CD8-positive, alpha-beta memory T cell (primary cell): ENCODE measurements at regions not wholly inside any gene's neighbourhood (a gene's known extent, or its start where the extent isn't known, plus 50 kb on each side); places are given as distances from the start of the nearest gene placed in this dataset.
A peak's percentile ranks its signal among the peaks of the same experiment; 100 is the strongest.
"Not testable (repeated sequence)": the region's sequence is repeated elsewhere in the genome, so short reads cannot be mapped to it uniquely, and the experiment has no call there.

ENCODE experiments used
- CTCF ChIA-PET: fragments of 350-600 bp; sonication (Branson Sonifier 250); formaldehyde crosslinking; loops from one replicate; lab custom pipeline; 2021; ENCODE audit warnings: antibody characterized with exemption; lab: Charles Lee
- POLR2A ChIA-PET: fragments of 350-600 bp; sonication (Branson Sonifier 250); formaldehyde crosslinking; loops from one replicate; lab custom pipeline; 2021; ENCODE audit warnings: antibody characterized with exemption; lab: Charles Lee
- DNase-seq, 5 donors: peaks; one replicate each; pipeline versions ENCODE4 v3.0.0 to v3.0.0-alpha.2; 2020 to 2022; ENCODE audit warnings: mixed read lengths in 1 of 5
- H3K27ac ChIP-seq: one replicate; pipeline ENCODE4 v1.7.0; 2013; ENCODE audit warnings: low read depth, mild to moderate bottlenecking, low read length, moderate library complexity
- H3K27me3 ChIP-seq: 2 replicates; pipeline ENCODE4 v1.7.0; 2013; ENCODE audit warnings: low read length, mild to moderate bottlenecking; ENCODE audit not compliant: insufficient read depth, poor library complexity, severe bottlenecking
- H3K36me3 ChIP-seq: 2 replicates; pipeline ENCODE4 v1.7.0; 2013; ENCODE audit warnings: mild to moderate bottlenecking, low read length, moderate library complexity; ENCODE audit not compliant: insufficient read depth
- H3K4me1 ChIP-seq: 2 replicates; pipeline ENCODE4 v1.7.0; 2013; ENCODE audit warnings: mild to moderate bottlenecking, low read length, moderate library complexity; ENCODE audit not compliant: insufficient read depth
- H3K4me3 ChIP-seq: 2 replicates; pipeline ENCODE4 v1.7.0; 2013; ENCODE audit warnings: mild to moderate bottlenecking, low read length
- H3K9me3 ChIP-seq: 2 replicates; pipeline ENCODE4 v1.7.0; 2013; ENCODE audit warnings: mild to moderate bottlenecking, low read length
- H3K27ac Mint-ChIP-seq, 8 donors: one replicate each; pipeline ENCODE4 v1.8.0; 2020 to 2021; ENCODE audit warnings: mixed read lengths in 8 of 8, mild to moderate bottlenecking in 6 of 8, inconsistent platforms in 3 of 8, moderate library complexity in 3 of 8
- H3K27me3 Mint-ChIP-seq, 2 donors: one replicate each; pipeline ENCODE4 v1.8.0; 2020 to 2021; ENCODE audit warnings: mixed read lengths in 2 of 2, mild to moderate bottlenecking in 1 of 2, moderate library complexity in 1 of 2
- H3K36me3 Mint-ChIP-seq, 3 donors: one replicate each; pipeline ENCODE4 v1.8.0; 2020 to 2021; ENCODE audit warnings: mixed read lengths in 3 of 3, inconsistent platforms in 1 of 3, mild to moderate bottlenecking in 1 of 3
- H3K4me1 Mint-ChIP-seq, 3 donors: one replicate each; pipeline ENCODE4 v1.8.0; 2020 to 2021; ENCODE audit warnings: mixed read lengths in 3 of 3, inconsistent platforms in 1 of 3, mild to moderate bottlenecking in 1 of 3
- H3K4me3 Mint-ChIP-seq, 7 donors: one replicate each; pipeline ENCODE4 v1.8.0; 2020 to 2021; ENCODE audit warnings: mixed read lengths in 7 of 7, mild to moderate bottlenecking in 6 of 7, moderate library complexity in 4 of 7, inconsistent platforms in 2 of 7
- H3K9me3 Mint-ChIP-seq, 5 donors: one replicate each; pipeline ENCODE4 v1.8.0; 2020 to 2022; ENCODE audit warnings: mixed read lengths in 5 of 5, mild to moderate bottlenecking in 3 of 5, moderate library complexity in 2 of 5, inconsistent platforms in 1 of 5

DNA sequence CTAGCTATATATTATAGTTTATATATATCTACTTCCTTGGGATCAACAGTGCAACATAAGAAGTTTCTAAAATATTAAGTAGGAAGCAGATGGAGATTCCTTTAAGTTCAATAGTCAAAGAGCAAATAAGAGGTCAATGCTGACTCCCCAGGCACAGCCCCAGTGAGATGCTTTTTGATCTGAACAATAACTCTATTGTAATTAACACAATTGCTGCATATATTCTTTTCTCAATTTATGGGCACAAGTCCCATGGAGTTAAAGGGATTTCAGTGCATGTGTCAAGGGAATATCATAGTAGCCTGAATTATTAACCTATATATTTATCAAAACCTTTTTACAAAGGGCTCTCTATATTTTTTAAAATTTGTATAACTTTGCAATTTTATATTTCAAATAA, 180.8 kb downstream of the SPRY2 start:
- no peak overlapping the region for H3K27ac Mint-ChIP-seq

DNA sequence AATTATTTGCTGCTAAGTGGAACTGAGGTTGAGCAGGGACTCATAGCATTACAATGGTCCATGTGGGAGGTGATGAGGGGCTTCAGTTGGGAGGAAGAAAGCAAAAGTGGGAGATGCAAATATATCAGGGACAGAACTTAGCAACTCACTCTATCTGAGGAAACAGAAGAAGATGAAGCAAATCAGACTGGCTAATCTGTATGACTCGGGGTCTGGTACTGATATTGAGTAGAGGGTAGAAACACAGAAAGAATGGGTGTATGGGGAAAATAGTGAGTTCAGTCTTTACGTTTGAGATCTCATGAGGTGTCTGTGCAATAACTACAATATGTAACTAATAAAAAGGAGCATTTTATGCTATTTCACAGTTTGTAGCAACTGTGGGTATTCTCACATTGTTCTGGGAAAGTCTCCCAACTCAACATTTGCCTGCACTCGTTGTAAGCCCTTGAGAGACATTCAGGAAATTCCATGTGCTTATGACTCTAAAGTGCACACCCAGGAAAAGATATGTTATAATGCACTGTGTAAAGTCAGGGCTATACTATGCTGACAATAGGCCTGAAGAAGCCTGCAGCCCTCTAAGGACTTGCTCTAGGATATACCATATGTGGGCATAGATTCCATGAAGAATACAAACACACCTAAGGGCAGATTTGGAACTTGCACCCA, 183.5 kb downstream of the SPRY2 start:
- POLR2A ChIA-PET, result no interaction called here
- Histone ChIP-seq H3K4me3 (no peak overlapping the region), H3K4me1 (no peaks in the 10 kb centered on the region), H3K36me3 (no peaks in the 10 kb centered on the region), H3K9me3 (no peaks in the 10 kb centered on the region), H3K27ac (no peak overlapping the region), H3K27me3 (no peaks in the 10 kb centered on the region)
- Mint-ChIP-seq H3K27ac (no peak overlapping the region), H3K4me3 (peak overlapping the region in 1 of 7 donors; percentile 34), H3K4me1 (no peaks in the 10 kb centered on the region), H3K36me3 (no peaks in the 10 kb centered on the region), H3K27me3 (no peaks in the 10 kb centered on the region), H3K9me3 (peaks cover 0 to 3% (median 0%) of the 10 kb centered on the region in 5 donors)
- no peak for DNase-seq
- CTCF ChIA-PET, result no interaction called here

More for the DNA sequence above, 180.8 kb downstream of the SPRY2 start:
- no peak for DNase-seq
- ChIA-PET POLR2A (no interaction called here), CTCF (no interaction called here)
- Histone ChIP-seq H3K27ac (no peak overlapping the region), H3K4me1 (no peaks in the 10 kb centered on the region), H3K27me3 (no peaks in the 10 kb centered on the region), H3K4me3 (no peak overlapping the region), H3K36me3 (no peaks in the 10 kb centered on the region), H3K9me3 (no peaks in the 10 kb centered on the region)
- Mint-ChIP-seq H3K4me3 (no peak overlapping the region), H3K27me3 (no peaks in the 10 kb centered on the region), H3K4me1 (peaks cover 0 to 4% (median 0%) of the 10 kb centered on the region in 3 donors), H3K36me3 (no peaks in the 10 kb centered on the region), H3K9me3 (peaks cover 0 to 3% (median 0%) of the 10 kb centered on the region in 5 donors)

DNA sequence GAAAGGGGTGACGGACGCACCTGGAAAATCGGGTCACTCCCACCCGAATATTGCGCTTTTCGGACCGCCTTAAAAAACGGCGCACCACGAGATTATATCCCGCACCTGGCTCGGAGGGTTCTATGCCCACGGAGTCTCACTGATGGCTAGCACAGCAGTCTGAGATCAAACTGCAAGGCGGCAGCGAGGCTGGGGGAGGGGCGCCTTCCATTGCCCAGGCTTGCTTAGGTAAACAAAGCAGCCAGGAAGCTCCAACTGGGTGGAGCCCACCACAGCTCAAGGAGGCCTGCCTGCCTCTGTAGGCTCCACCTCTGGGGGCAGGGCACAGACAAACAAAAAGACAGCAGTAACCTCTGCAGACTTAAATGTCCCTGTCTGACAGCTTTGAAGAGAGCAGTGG, 188.8 kb downstream of the SPRY2 start:
- H3K27ac Mint-ChIP-seq, H3K9me3 Mint-ChIP-seq, H3K27ac ChIP-seq, H3K4me3 Mint-ChIP-seq, H3K4me3 ChIP-seq, POLR2A ChIA-PET, CTCF ChIA-PET, H3K36me3 Mint-ChIP-seq, H3K9me3 ChIP-seq, DNase-seq, H3K27me3 Mint-ChIP-seq, H3K4me1 Mint-ChIP-seq, H3K4me1 ChIP-seq, H3K36me3 ChIP-seq, H3K27me3 ChIP-seq: not testable (repeated sequence)

DNA sequence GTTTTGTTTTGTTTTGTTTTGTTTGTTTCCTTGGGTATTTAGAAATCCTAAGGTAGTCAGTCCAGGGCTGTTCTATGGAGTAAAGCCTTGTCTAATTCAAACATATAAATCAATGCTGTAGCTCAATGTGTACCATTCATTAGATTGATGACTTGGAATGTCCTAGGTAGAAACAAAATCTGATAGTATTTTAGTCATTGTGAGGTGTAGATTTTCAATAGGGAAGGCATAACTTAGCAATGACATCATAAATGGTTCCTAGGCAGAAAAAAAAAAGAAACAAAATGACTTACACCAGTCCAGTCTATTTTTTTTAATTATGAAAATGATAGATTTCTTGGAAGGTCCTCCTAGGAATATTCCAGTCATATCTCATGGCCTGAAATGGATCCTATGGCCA, 189.9 kb downstream of the SPRY2 start:
- Histone ChIP-seq H3K9me3 (no peaks in the 10 kb centered on the region), H3K36me3 (no peaks in the 10 kb centered on the region), H3K27ac (no peak overlapping the region), H3K27me3 (no peaks in the 10 kb centered on the region), H3K4me3 (no peak overlapping the region), H3K4me1 (no peaks in the 10 kb centered on the region)
- H3K27ac Mint-ChIP-seq, result no peak overlapping the region
- H3K4me3 Mint-ChIP-seq, result no peak overlapping the region
- H3K4me1 Mint-ChIP-seq, result no peaks in the 10 kb centered on the region
- H3K9me3 Mint-ChIP-seq, result no peaks in the 10 kb centered on the region
- H3K36me3 Mint-ChIP-seq, result no peaks in the 10 kb centered on the region
- POLR2A ChIA-PET, result no interaction called here
- DNase-seq, result no peak
- CTCF ChIA-PET, result no interaction called here
- no peaks in the 10 kb centered on the region for H3K27me3 Mint-ChIP-seq

DNA sequence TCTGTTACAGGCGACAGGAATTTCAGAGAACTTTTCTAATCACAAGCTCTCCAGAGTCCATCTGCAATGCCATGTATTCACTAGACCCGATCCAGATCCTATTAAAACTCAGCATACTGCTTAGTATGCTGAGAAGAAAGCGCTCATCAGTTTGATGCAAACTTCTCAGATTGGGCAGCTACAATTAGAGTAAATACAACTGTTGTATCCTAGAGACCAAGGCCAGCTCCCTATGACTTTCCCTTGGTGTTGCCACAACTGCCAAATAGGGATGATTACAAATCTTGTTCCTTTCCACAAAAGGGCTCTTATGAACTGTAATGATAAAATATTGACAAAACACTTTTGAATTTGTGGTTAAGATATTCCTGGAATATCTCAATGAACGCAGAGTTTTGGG, 191.2 kb downstream of the SPRY2 start:
- Mint-ChIP-seq H3K27ac (no peak overlapping the region), H3K36me3 (no peaks in the 10 kb centered on the region), H3K4me1 (no peaks in the 10 kb centered on the region), H3K27me3 (no peaks in the 10 kb centered on the region), H3K4me3 (no peak overlapping the region), H3K9me3 (no peaks in the 10 kb centered on the region)
- Histone ChIP-seq H3K9me3 (no peaks in the 10 kb centered on the region), H3K36me3 (no peaks in the 10 kb centered on the region), H3K27ac (no peak overlapping the region), H3K4me1 (no peaks in the 10 kb centered on the region), H3K27me3 (no peaks in the 10 kb centered on the region), H3K4me3 (no peak overlapping the region)
- no peak for DNase-seq
- POLR2A ChIA-PET, result no interaction called here
- CTCF ChIA-PET, result no interaction called here

DNA sequence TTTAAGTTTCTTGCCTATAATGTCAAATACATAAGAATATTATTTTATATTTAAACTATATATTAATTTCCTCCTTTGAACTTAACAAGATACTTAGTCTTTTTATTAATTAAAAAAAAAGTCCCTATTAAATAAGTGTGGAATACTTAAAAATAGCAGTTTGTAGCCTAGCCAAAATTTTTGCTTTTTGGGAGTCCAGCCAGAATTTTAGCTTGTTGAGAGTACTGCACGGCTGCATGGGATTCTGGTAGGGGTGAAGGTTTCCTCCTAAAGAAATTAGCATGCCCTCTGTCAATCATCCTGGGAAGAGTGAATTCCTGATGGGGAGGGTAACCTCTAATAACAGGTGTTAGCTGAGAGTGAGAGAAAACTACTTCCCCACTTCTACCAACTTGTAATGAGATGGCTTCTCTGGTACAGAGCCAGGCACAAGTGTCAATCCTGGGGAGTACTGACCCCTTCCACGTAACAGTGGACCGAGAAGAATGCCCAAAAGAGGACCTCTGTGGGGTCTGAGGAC, 195.7 kb downstream of the SPRY2 start:
- Histone ChIP-seq H3K27me3 (no peaks in the 10 kb centered on the region), H3K4me1 (no peaks in the 10 kb centered on the region), H3K9me3 (no peaks in the 10 kb centered on the region), H3K36me3 (no peaks in the 10 kb centered on the region), H3K27ac (no peak overlapping the region), H3K4me3 (no peak overlapping the region)
- DNase-seq, result no peak
- H3K4me1 Mint-ChIP-seq, result no peaks in the 10 kb centered on the region
- ChIA-PET CTCF (no interaction called here), POLR2A (no interaction called here)
- no peaks in the 10 kb centered on the region for H3K9me3 Mint-ChIP-seq
- no peak overlapping the region for H3K27ac Mint-ChIP-seq
- peaks cover 0 to 2% of the 10 kb centered on the region in 2 donors for H3K27me3 Mint-ChIP-seq
- H3K4me3 Mint-ChIP-seq, result no peak overlapping the region
- no peaks in the 10 kb centered on the region for H3K36me3 Mint-ChIP-seq

DNA sequence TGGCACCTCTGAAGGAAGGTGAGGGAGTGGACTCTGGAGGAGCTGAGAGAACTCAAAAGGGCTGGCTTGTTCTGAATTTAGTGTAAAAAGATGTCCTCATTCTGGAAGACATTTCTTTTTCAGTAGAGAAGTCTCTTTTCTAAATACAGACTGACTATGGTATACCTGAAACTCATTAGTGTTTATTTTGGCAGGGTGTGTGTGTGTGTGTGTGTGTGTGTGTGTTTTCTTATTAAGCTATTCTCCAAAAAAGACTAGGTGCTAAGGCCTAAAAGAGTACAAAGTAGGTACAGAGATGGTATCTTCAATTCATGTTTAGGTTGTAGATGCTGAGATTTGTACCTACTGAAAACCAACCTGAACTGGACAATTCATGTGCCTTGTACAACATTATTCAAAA, 196.4 kb downstream of the SPRY2 start:
- no peaks in the 10 kb centered on the region for H3K36me3 Mint-ChIP-seq
- no peak overlapping the region for H3K4me3 Mint-ChIP-seq
- Histone ChIP-seq H3K27me3 (no peaks in the 10 kb centered on the region), H3K4me3 (no peak overlapping the region), H3K27ac (no peak overlapping the region), H3K36me3 (no peaks in the 10 kb centered on the region), H3K4me1 (no peaks in the 10 kb centered on the region), H3K9me3 (no peaks in the 10 kb centered on the region)
- POLR2A ChIA-PET, result no interaction called here
- H3K9me3 Mint-ChIP-seq, result no peaks in the 10 kb centered on the region
- no peaks in the 10 kb centered on the region for H3K4me1 Mint-ChIP-seq
- CTCF ChIA-PET, result no interaction called here
- no peak for DNase-seq
- no peak overlapping the region for H3K27ac Mint-ChIP-seq
- H3K27me3 Mint-ChIP-seq, result peaks cover 0 to 2% of the 10 kb centered on the region in 2 donors

DNA sequence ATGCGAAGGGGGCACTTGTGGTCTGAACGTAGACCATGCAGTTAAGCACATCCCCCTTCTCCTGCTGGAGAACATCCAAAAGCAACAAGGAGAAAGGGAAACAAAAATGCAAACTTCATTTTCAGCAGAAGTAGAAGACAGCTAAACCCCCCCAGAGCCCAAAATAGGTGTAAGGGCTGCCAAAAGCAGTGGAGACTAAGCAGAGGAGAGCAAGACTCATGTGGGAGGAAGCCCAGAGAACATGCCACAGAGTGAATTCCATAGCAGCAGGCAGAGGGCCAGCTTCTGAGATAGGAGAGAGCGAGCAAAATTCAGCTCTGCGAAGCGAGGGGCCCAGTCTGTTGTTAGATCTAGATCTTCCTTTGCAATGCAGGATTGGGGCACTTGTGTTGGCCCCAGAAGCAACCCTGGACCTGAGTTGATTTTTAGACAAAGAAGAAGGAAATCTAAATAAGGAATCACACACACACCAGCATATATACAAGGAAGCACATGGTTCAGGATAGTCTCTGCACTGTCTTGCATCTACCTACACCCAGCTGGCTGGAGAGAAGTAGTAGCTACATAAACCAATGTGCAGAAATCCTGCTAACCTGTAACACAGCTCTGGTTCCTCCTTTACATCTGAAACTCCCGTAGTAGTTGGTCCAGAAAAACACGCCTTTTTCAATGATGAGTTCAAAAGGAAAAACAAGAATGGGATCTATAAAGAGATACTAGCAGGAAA, 199.6 kb downstream of the SPRY2 start:
- Histone ChIP-seq H3K36me3 (no peaks in the 10 kb centered on the region), H3K9me3 (no peaks in the 10 kb centered on the region), H3K4me1 (no peaks in the 10 kb centered on the region), H3K27ac (no peak overlapping the region), H3K4me3 (no peak overlapping the region), H3K27me3 (no peaks in the 10 kb centered on the region)
- H3K27me3 Mint-ChIP-seq, result peaks cover 0 to 2% of the 10 kb centered on the region in 2 donors
- H3K4me1 Mint-ChIP-seq, result no peaks in the 10 kb centered on the region
- H3K27ac Mint-ChIP-seq, result no peak overlapping the region
- no peaks in the 10 kb centered on the region for H3K9me3 Mint-ChIP-seq
- H3K36me3 Mint-ChIP-seq, result no peaks in the 10 kb centered on the region
- ChIA-PET POLR2A (no interaction called here), CTCF (no interaction called here)
- no peak overlapping the region for H3K4me3 Mint-ChIP-seq
- DNase-seq, result no peak
